Astrocyte of the spinal cord (primary cell): ENCODE measurements at regions not wholly inside any gene's neighbourhood (a gene's known extent, or its start where the extent isn't known, plus 50 kb on each side); places are given as distances from the start of the nearest gene placed in this dataset.
A peak's percentile ranks its signal among the peaks of the same experiment; 100 is the strongest.

Experiments
- DNase-seq: peaks from one replicate; pipeline ENCODE4 v3.0.0; 2011; ENCODE audit warnings: low read depth, low spot score
- H3K4me3 ChIP-seq: 2 replicates; pipeline ENCODE4 v1.5.1; 2011; ENCODE audit warnings: low read depth, mild to moderate bottlenecking, low read length, moderate library complexity
- CTCF ChIP-seq: IDR thresholded peaks from 2 replicates; pipeline ENCODE4 v1.5.1; 2012; ENCODE audit warnings: low read depth, mild to moderate bottlenecking, low read length, inconsistent platforms
- in situ Hi-C: cut with HindIII; loops from 2 replicates; pipeline ENCODE4 v1.10.0; 2017; ENCODE audit warnings: low sequenced_read_pairs

DNA sequence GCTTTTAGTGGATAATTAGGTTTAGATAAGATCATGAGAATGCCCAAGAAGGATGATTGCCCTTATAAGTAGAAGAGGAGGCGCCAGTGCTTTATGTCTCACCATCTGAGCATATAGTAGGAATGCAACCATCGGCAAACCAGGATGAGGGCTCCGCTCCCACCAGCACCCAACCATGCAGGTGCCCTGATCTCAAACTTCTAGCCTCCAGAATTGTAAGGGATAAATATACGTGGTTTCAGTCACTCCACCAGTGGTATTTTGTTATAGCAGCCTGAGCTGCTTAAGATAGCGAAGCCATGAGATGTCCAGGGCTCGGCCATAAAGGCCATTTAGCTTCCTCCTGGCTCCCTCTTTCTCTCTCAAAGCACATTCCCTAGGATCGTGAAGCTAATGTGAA is 413.9 kb downstream of the MZT1 start:
- in situ Hi-C loops = no loop called here
- H3K4me3 ChIP-seq = no peak overlapping the region
- TF ChIP-seq CTCF = no peak
- no peak for DNase-seq

DNA sequence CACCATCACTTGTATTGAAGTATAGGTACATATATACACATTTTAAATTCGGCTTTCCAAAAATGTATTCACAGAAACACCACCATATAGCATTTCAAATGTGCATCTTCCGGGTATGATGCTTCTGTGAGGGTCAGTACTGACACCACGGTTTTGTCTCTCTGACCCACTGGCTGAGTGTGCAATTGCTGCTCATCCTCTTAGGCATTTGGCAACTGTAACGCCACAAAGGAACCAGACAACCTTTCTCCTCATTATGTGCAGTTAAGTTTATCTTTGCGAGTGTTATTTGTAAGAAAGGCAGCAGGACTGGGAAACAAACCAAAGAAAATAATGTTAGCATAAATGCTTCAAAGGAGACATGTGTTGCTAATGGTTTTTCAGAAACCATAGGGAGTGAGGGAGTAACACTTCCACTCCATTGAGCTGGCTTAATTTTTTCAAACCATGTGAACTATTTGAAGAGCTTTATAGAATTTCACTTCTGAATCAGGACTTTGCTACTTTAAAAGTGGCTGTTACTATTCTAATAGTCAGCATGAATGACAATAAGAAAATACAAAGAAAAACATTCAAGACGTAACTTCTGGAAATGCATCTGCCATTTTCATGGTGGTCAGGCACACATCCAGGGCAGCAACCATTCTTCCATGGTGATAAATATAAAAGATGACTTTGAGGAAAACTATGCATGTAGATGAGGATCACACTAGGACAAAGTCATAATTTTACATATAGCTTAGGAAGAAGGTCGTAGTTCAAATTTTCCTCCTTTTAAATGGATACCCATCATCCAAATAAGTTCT is 423.3 kb downstream of the MZT1 start:
- H3K4me3 ChIP-seq = no peak overlapping the region
- peak; percentile 93 for DNase-seq
- TF ChIP-seq CTCF = no peak
- in situ Hi-C loops = no loop called here

DNA sequence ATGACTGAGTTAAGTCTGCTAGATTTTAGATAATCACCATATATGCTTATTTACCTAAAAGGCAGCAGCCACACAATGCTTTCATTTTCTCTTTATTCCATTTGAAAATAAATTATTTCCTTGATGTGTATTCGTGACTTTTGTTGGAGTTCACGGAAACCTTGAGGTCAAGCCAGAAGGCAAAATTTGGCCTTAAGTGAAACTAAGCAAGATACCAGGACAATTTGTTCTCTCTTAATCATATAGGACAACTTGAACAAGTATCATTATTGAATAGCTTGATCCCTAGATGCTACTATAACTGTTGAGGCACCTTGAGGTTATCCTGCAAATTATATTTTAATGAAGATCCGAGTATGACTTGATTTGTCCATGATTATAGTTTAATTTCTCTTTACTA is 429.2 kb upstream of the DACH1 start:
- DNase-seq = no peak
- no peak for TF ChIP-seq CTCF
- in situ Hi-C loops = no loop called here
- H3K4me3 ChIP-seq = no peak overlapping the region

GRCh38 chr13:72295153-72295552 is 428.1 kb upstream of the DACH1 start:
- TF ChIP-seq CTCF = no peak
- peak; percentile 47 for DNase-seq
- in situ Hi-C loops = no loop called here
- no peak overlapping the region for H3K4me3 ChIP-seq

- no peak overlapping the region for H3K4me3 ChIP-seq
- TF ChIP-seq CTCF = no peak
- DNase-seq = no peak
- in situ Hi-C loops = no loop called here
Observed at GRCh38 chr13:72293206-72293605, 426.2 kb upstream of the DACH1 start.

DNA sequence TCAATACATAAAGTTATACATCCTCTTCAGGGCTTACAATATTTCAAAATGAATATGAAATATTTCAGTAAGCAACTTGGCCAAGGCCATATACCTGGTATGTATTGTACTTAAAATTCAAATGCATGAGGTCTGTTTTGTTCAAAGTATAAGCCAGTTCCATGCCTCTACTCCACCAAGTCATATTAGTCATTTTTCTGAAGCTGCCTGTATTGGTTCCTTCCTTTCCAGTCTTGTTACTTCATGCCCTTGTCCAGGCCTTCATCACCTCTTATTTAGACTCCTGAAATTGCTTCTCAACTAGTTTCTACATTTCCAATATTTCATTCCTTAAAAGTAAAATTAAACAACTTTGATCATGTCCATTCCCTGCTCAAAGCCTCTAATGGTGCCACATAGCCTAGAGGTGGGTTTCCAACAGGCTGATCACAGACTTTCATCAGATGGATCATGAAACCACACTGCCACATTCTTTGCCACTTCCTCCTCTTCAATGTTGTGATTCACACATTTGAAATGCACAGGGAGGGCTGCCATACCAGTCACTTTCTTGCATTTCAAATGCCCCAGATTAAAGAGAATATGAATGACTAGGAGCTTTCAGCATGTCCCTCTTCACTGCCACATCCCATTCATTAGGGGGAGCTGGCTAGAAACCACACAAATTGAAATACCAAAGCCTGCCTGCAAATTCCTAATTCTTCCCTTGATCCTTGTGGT is 424.1 kb upstream of the DACH1 start:
- no peak overlapping the region for H3K4me3 ChIP-seq
- peak; percentile 85 for DNase-seq
- TF ChIP-seq CTCF = peak; percentile 15
- in situ Hi-C loops = no loop called here
